Upper lobe of left lung (tissue), 6 donors: ENCODE measurements at regions not wholly inside any gene's neighbourhood (a gene's known extent, or its start where the extent isn't known, plus 50 kb on each side); places are given as distances from the start of the nearest gene placed in this dataset.
"Not testable (repeated sequence)": the region's sequence is repeated elsewhere in the genome, so short reads cannot be mapped to it uniquely, and the experiment has no call there.

Experiments used
- ATAC-seq, 2 donors: fragments of 200-7000 bp; cut with Tn5 transposase; one replicate each; pipeline ENCODE4 v1.9.1; 2022; ENCODE audit warnings: mild to moderate bottlenecking in 2 of 2, moderate library complexity in 2 of 2; ENCODE audit not compliant: low FRiP score in 2 of 2
- DNase-seq, 2 donors: peaks; one replicate each; pipeline ENCODE4 v3.0.0-alpha.2; 2019 to 2020
- H3K27ac ChIP-seq, 4 donors: fragments of 200-600 bp; sonication (generic); one replicate each; pipeline ENCODE4 v1.5.1; 2016 to 2019
- H3K27me3 ChIP-seq, 4 donors: fragments of 200-600 bp; sonication (generic); one replicate each; pipeline ENCODE4 v1.5.1; 2017 to 2019
- H3K36me3 ChIP-seq, 4 donors: fragments of 200-600 bp; sonication (generic); one replicate each; pipeline ENCODE4 v1.5.1; 2016 to 2019
- H3K4me1 ChIP-seq, 4 donors: fragments of 200-600 bp; sonication (generic); one replicate each; pipeline ENCODE4 v1.5.1; 2018 to 2019
- H3K4me3 ChIP-seq, 4 donors: fragments of 200-600 bp; sonication (generic); one replicate each; pipeline ENCODE4 v1.5.1; 2017 to 2019; ENCODE audit warnings: mild to moderate bottlenecking in 2 of 4, moderate library complexity in 1 of 4
- H3K9me3 ChIP-seq, 4 donors: fragments of 200-600 bp; sonication (generic); one replicate each; pipeline ENCODE4 v1.5.1; 2018 to 2019
- EP300 ChIP-seq, 4 donors: sonication (generic); formaldehyde crosslinking; IDR thresholded peaks; one replicate each; pipeline ENCODE4 v1.5.1; 2017; ENCODE audit warnings: antibody characterized with exemption in 4 of 4, control low read depth in 2 of 4
- POLR2A ChIP-seq, 4 donors: fragments of 450-650 bp; IDR thresholded peaks; one replicate each; pipeline ENCODE4 v1.5.1; 2016 to 2017; ENCODE audit warnings: antibody characterized with exemption in 4 of 4, mild to moderate bottlenecking in 2 of 4
- POLR2AphosphoS5 ChIP-seq, 2 donors: sonication (generic); formaldehyde crosslinking; IDR thresholded peaks; one replicate each; pipeline ENCODE4 v1.5.1; 2017; ENCODE audit warnings: antibody characterized with exemption in 2 of 2
- WGBS, 2 donors: methylation state at CpG; one replicate each; pipeline ENCODE4 v1.1.5; 2017 to 2018; 5-methylcytosine and 5-hydroxymethylcytosine counted together
- TF ChIP-seq, protein P1 (sequence below), 6 experiments: fragments of 450-650 bp in 4 of 6; fragments of 200-600 bp in 2 of 6; sonication (generic) in 2 of 6; IDR thresholded peaks; one replicate each; pipeline ENCODE4 v1.5.1; 2016 to 2019; ENCODE audit warnings: antibody characterized with exemption in 6 of 6
- donor health status: DM: no; HTN: no; CAD: no; lungs with moderate emphysema.
- donor health status: DM: no; HTN: yes; CAD: no; lungs with severe emphysema.

DNA sequence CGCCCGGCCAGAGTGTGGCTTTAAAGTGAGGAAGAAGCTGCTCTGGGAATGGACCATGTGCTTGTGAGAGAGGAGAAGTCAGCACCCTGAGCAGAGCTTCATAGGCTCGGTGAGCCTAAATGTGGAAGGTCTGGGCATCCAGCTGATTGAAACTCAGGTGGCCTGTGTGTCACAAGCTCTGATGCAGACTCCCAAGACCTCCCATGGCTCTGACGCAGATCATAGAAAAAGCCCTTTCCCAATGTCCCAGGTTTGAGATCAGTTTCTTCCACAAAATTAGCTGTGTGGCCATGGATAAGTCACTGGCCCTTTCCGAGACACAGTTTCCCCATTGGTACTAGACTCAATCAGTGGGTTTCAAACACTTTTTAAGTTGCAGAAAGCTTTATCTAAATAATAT is 180.0 kb upstream of the CCL2 start:
- Histone ChIP-seq H3K27ac (no peak overlapping the region), H3K9me3 (no peaks in the 10 kb centered on the region), H3K27me3 (no peaks in the 10 kb centered on the region), H3K4me1 (no peaks in the 10 kb centered on the region), H3K4me3 (no peak overlapping the region), H3K36me3 (no peaks in the 10 kb centered on the region)
- DNase-seq = peak in 1 of 2 donors; percentile 36
- WGBS, 2 donors = 92 to 97% methylated on average over 4 to 5 of the region's 5 CpGs
- TF ChIP-seq, protein P1, sequence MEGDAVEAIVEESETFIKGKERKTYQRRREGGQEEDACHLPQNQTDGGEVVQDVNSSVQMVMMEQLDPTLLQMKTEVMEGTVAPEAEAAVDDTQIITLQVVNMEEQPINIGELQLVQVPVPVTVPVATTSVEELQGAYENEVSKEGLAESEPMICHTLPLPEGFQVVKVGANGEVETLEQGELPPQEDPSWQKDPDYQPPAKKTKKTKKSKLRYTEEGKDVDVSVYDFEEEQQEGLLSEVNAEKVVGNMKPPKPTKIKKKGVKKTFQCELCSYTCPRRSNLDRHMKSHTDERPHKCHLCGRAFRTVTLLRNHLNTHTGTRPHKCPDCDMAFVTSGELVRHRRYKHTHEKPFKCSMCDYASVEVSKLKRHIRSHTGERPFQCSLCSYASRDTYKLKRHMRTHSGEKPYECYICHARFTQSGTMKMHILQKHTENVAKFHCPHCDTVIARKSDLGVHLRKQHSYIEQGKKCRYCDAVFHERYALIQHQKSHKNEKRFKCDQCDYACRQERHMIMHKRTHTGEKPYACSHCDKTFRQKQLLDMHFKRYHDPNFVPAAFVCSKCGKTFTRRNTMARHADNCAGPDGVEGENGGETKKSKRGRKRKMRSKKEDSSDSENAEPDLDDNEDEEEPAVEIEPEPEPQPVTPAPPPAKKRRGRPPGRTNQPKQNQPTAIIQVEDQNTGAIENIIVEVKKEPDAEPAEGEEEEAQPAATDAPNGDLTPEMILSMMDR (IDR thresholded peaks at IDR 0.05) = no peak
- TF ChIP-seq POLR2AphosphoS5 (IDR thresholded peaks at IDR 0.05) = no peak
- TF ChIP-seq EP300 (IDR thresholded peaks at IDR 0.05) = no peak
- ATAC-seq = no peak

DNA sequence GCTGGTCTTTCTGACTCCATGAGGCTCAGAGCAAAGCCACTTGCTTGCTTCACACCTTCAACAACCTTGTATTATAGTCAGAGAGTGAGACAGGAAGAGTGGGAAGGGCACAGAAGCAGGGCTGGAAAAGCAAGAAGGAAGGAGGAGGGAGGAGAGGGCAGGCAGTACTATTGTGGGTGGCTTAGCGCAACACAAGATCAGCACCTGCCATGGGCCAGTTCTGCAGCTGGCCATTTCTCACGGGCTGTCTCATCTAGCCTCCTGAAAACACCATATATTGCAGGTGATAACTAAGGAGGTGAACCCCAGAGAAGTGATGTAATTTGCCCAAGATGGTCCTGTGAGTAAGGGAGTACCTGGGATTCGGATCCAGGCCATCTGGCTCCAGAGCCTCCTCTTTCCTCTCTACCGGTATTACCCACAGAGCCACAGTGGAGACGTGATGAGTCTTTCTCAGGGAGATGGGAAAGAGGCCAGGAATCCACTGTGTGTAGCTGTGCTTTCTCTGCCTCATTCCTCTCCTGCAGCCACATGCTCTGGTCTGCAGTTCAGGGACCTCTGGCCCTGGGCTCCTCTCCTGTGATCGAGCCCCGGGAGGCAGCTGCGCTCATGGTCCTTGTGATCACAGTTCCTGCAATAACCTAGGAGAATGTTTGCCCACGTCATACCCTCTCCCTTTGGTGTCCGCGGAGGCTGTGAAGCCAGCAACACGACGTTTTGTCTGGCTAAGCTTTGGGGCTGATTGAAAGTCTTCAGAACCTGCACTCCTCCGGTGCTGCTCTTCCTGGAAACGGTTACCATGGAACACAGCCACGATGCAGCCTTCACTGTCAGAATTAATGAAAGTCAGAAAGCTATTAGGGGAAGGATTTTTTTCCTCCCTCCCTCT is 178.1 kb upstream of the CCL2 start:
- Histone ChIP-seq H3K4me1 (no peaks in the 10 kb centered on the region), H3K9me3 (no peaks in the 10 kb centered on the region), H3K36me3 (no peaks in the 10 kb centered on the region), H3K27me3 (no peaks in the 10 kb centered on the region), H3K4me3 (no peak overlapping the region), H3K27ac (no peak overlapping the region)
- ATAC-seq (no peak), DNase-seq (no peak)
- TF ChIP-seq EP300 (IDR thresholded peaks at IDR 0.05) (no peak), POLR2AphosphoS5 (IDR thresholded peaks at IDR 0.05) (no peak), POLR2A (IDR thresholded peaks at IDR 0.05) (no peak)
- TF ChIP-seq, protein P1 (IDR thresholded peaks at IDR 0.05) = no peak
- WGBS, 2 donors = 63 to 64% methylated on average over 16 of the region's 16 CpGs

DNA sequence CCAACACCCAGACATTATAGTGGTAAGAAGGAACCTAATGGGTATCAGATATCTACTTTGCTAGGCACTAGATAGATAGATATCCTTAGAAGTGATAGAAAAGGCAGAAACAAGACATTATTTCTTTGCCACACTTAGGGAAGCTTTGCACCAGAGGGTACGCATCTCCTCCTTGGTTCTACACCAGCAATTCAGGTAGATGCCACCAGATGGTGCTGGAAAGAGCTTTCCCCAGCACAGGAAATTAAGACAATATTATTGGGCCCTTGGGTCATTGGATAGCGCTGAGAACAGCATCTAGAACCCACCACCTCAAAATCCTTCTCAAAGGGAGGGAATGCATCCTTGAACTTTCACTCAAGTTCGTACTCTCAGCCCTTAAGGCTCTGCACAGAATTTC is 173.8 kb upstream of the CCL2 start:
- H3K36me3 ChIP-seq = no peaks in the 10 kb centered on the region
- H3K27ac ChIP-seq = no peak overlapping the region
- DNase-seq = no peak
- TF ChIP-seq, protein P1 (IDR thresholded peaks at IDR 0.05) = peak in 1 of 6 experiments; percentile 7
- TF ChIP-seq POLR2AphosphoS5 (IDR thresholded peaks at IDR 0.05) = no peak
- TF ChIP-seq POLR2A (IDR thresholded peaks at IDR 0.05) = no peak
- no peaks in the 10 kb centered on the region for H3K4me1 ChIP-seq
- H3K27me3 ChIP-seq = no peaks in the 10 kb centered on the region
- no peak overlapping the region for H3K4me3 ChIP-seq
- no peaks in the 10 kb centered on the region for H3K9me3 ChIP-seq
- ATAC-seq = no peak
- WGBS, 2 donors = 72 to 75% methylated on average over 3 of the region's 3 CpGs

DNA sequence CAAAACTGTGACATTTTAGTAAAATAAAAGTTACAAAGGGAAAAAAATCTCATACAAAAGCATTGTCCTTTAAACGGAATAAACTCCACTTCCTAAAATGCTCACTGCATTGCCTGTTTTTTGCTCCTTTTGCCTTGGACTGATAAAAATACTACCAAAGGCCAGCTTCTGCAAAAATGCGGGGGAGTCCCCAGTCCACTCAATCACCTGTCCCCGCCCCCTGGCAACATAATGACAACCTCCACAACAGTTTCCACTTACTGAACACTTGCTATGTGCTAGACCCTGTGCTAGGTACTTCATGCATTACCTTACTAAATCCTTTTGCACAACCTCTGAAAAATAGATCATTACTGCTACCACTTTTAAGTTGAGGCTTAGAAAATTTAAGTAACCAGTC is 172.7 kb upstream of the CCL2 start:
- Histone ChIP-seq H3K9me3 (no peaks in the 10 kb centered on the region), H3K4me1 (no peaks in the 10 kb centered on the region), H3K27me3 (no peaks in the 10 kb centered on the region), H3K36me3 (no peaks in the 10 kb centered on the region), H3K4me3 (no peak overlapping the region), H3K27ac (no peak overlapping the region)
- DNase-seq = no peak
- 56 to 63% methylated on average over 3 of the region's 3 CpGs for WGBS, 2 donors
- TF ChIP-seq, protein P1 (IDR thresholded peaks at IDR 0.05) = no peak
- TF ChIP-seq POLR2A (IDR thresholded peaks at IDR 0.05) (no peak), EP300 (IDR thresholded peaks at IDR 0.05) (no peak), POLR2AphosphoS5 (IDR thresholded peaks at IDR 0.05) (no peak)
- ATAC-seq = no peak

DNA sequence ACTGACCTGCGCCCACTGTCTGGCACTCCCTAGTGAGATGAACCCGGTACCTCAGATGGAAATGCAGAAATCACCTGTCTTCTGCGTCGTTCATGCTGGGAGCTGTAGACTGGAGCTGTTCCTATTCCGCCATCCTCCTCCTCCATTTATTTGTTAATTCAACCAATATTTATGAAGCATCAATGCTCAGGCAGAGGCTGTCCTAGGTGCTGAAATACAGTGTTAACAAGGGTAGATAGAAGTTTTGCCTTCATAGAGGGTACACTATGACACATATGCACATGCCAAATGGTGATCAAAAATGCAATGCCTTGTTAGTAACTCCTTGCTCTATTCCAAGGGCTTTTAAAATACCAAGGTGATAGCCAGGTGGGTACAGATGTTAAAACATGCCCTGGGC is 166.0 kb upstream of the CCL2 start:
- H3K4me1 ChIP-seq, H3K4me3 ChIP-seq, H3K36me3 ChIP-seq, H3K9me3 ChIP-seq, ATAC-seq, H3K27ac ChIP-seq, DNase-seq, H3K27me3 ChIP-seq: not testable (repeated sequence)
- WGBS, 2 donors = 95 to 97% methylated on average over 5 of the region's 5 CpGs
